Mucosa of stomach (tissue), 1 donor: ENCODE measurements at regions not wholly inside any gene's neighbourhood (a gene's known extent, or its start where the extent isn't known, plus 50 kb on each side); places are given as distances from the start of the nearest gene placed in this dataset.

Experiments
- H3K27me3 ChIP-seq: one replicate; pipeline ENCODE4 v1.7.0; 2013; ENCODE audit warnings: mild to moderate bottlenecking, low read length; ENCODE audit not compliant: control insufficient read depth, insufficient read depth
- H3K36me3 ChIP-seq: one replicate; pipeline ENCODE4 v1.7.0; 2013; ENCODE audit warnings: low read length; ENCODE audit not compliant: control insufficient read depth, insufficient read depth
- H3K4me1 ChIP-seq: one replicate; pipeline ENCODE4 v1.7.0; 2013; ENCODE audit warnings: mild to moderate bottlenecking, low read length; ENCODE audit not compliant: control insufficient read depth, insufficient read depth
- H3K4me3 ChIP-seq: one replicate; pipeline ENCODE4 v1.7.0; 2013; ENCODE audit warnings: low read length
- H3K9ac ChIP-seq: one replicate; pipeline ENCODE4 v1.7.0; 2013; ENCODE audit warnings: mild to moderate bottlenecking, low read length, moderate library complexity
- H3K9me3 ChIP-seq: one replicate; pipeline ENCODE4 v1.7.0; 2013; ENCODE audit warnings: mild to moderate bottlenecking, low read length, moderate library complexity; ENCODE audit not compliant: control insufficient read depth
- donor health status: Pancreatic carcinoma.

DNA sequence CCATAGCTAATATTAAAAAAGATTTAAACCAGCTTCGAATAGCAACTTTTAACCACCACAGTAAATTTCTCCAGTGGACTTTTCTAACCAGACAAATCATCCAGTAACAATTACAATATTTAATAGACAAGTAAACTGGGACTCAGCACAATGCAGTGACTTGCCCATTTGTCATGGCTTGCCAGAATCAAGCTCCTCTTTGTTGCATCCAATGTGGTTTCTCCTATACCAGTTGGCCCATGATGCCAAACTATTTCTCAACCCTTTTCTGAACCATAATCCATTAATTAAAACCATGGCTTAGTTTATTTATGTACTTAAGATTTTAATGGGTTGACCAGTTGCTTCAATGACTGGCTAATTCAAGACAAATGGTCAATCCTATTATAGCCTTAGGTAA is 64.4 kb downstream of the DIO2 start:
- Histone ChIP-seq H3K4me1 (no peaks in the 10 kb centered on the region), H3K9ac (no peak overlapping the region), H3K4me3 (no peak overlapping the region), H3K36me3 (no peaks in the 10 kb centered on the region), H3K27me3 (no peaks in the 10 kb centered on the region), H3K9me3 (no peaks in the 10 kb centered on the region)

- Histone ChIP-seq H3K4me1 (no peaks in the 10 kb centered on the region), H3K27me3 (no peaks in the 10 kb centered on the region), H3K36me3 (no peaks in the 10 kb centered on the region), H3K4me3 (no peak overlapping the region), H3K9ac (no peak overlapping the region), H3K9me3 (no peaks in the 10 kb centered on the region)
Measured at GRCh38 chr14:80136358-80136757, 74.9 kb downstream of the DIO2 start.

GRCh38 chr14:80135305-80136088 is 75.8 kb downstream of the DIO2 start:
- Histone ChIP-seq H3K4me1 (no peaks in the 10 kb centered on the region), H3K9me3 (no peaks in the 10 kb centered on the region), H3K27me3 (no peaks in the 10 kb centered on the region)

GRCh38 chr14:80134321-80134720 is 77.0 kb downstream of the DIO2 start:
- H3K9ac ChIP-seq, result no peak overlapping the region
- H3K27me3 ChIP-seq, result no peaks in the 10 kb centered on the region
- H3K9me3 ChIP-seq, result no peaks in the 10 kb centered on the region
- no peaks in the 10 kb centered on the region for H3K36me3 ChIP-seq
- no peak overlapping the region for H3K4me3 ChIP-seq
- H3K4me1 ChIP-seq, result no peaks in the 10 kb centered on the region

More at GRCh38 chr14:80135305-80136088, 75.8 kb downstream of the DIO2 start:
- no peak overlapping the region for H3K4me3 ChIP-seq
- H3K36me3 ChIP-seq, result no peaks in the 10 kb centered on the region
- H3K9ac ChIP-seq, result no peak overlapping the region

GRCh38 chr14:80133457-80133856 is 77.8 kb downstream of the DIO2 start:
- H3K4me1 ChIP-seq, result no peaks in the 10 kb centered on the region
- H3K9me3 ChIP-seq, result no peaks in the 10 kb centered on the region

GRCh38 chr14:80127466-80127865 is 83.8 kb downstream of the DIO2 start:
- no peak overlapping the region for H3K4me3 ChIP-seq
- H3K4me1 ChIP-seq, result no peaks in the 10 kb centered on the region
- no peaks in the 10 kb centered on the region for H3K9me3 ChIP-seq
- no peaks in the 10 kb centered on the region for H3K36me3 ChIP-seq
- H3K9ac ChIP-seq, result no peak overlapping the region
- H3K27me3 ChIP-seq, result no peaks in the 10 kb centered on the region

More at GRCh38 chr14:80133457-80133856, 77.8 kb downstream of the DIO2 start:
- Histone ChIP-seq H3K4me3 (no peak overlapping the region), H3K9ac (no peak overlapping the region), H3K36me3 (no peaks in the 10 kb centered on the region), H3K27me3 (no peaks in the 10 kb centered on the region)

GRCh38 chr14:80124794-80125193 is 86.5 kb downstream of the DIO2 start:
- Histone ChIP-seq H3K9me3 (no peaks in the 10 kb centered on the region), H3K4me1 (no peaks in the 10 kb centered on the region), H3K9ac (no peak overlapping the region), H3K4me3 (no peak overlapping the region), H3K27me3 (no peaks in the 10 kb centered on the region), H3K36me3 (no peaks in the 10 kb centered on the region)

- Histone ChIP-seq H3K4me3 (no peak overlapping the region), H3K36me3 (no peaks in the 10 kb centered on the region), H3K27me3 (no peaks in the 10 kb centered on the region), H3K9ac (no peak overlapping the region), H3K9me3 (no peaks in the 10 kb centered on the region), H3K4me1 (no peaks in the 10 kb centered on the region)
Measured at GRCh38 chr14:80117876-80118275, 93.4 kb downstream of the DIO2 start.

DNA sequence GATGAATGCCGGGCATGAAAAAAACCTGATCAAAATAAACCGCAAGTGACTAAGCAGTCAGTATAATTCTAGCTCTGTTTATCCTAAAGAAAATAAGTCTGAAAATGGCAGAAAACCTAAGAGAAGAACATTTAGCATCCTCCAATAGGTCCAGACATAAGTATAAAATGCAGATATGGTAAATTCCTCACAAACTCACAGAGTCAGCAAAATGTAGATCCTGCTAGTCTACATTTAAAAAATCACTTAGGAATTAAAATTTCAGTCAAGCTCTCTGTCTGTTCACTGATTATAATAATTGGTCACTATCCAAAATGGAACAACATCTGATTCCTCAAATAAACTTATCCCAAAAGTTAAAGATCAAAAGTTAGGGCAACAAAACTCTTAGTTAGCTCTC is 95.1 kb downstream of the DIO2 start:
- Histone ChIP-seq H3K27me3 (no peaks in the 10 kb centered on the region), H3K4me1 (no peaks in the 10 kb centered on the region), H3K9me3 (no peaks in the 10 kb centered on the region), H3K36me3 (no peaks in the 10 kb centered on the region), H3K9ac (no peak overlapping the region), H3K4me3 (no peak overlapping the region)

GRCh38 chr14:80110721-80111120 is 100.6 kb downstream of the DIO2 start:
- Histone ChIP-seq H3K4me3 (no peak overlapping the region), H3K4me1 (no peaks in the 10 kb centered on the region), H3K36me3 (no peaks in the 10 kb centered on the region), H3K9me3 (no peaks in the 10 kb centered on the region), H3K9ac (no peak overlapping the region), H3K27me3 (no peaks in the 10 kb centered on the region)

DNA sequence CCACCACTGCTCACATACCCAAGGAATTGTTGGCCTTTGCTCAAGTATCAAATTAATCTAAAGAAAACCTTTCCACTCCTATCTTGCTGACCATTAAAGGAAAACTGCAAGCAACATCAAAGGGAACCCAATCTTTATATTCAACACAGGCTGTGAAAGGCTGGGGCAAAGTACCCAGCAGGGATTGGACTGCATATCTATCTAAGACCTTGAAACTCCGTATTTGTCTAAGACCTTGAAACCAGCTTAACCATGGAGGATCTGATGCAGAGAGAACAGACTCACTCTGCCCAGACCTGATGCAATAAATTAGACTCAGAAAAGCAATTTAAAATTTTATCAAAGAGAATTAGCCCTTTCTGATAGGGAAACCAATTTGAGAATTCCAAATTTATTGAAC is 102.2 kb downstream of the DIO2 start:
- no peaks in the 10 kb centered on the region for H3K4me1 ChIP-seq
- H3K9me3 ChIP-seq, result no peaks in the 10 kb centered on the region
- no peaks in the 10 kb centered on the region for H3K36me3 ChIP-seq
- no peak overlapping the region for H3K9ac ChIP-seq
- H3K27me3 ChIP-seq, result no peaks in the 10 kb centered on the region
- no peak overlapping the region for H3K4me3 ChIP-seq

DNA sequence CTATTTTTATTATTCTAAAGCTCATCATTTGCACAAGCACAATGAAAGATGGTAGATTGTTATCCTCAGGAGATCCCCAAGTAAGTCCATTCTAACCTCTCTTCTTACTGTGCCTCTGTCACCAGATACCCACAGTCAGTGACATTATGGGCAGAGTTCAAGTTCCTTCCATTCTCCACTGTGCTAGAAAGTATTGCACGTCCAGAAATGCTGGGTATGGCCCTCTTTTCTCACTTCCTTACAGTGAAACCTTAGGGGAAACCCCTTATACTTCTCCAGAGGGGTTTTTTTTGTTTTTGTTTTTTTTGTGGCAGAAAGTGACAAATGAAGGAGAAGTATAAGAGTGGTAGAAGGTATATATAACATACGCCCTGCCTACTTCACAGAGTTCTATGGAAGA is 102.9 kb downstream of the DIO2 start:
- Histone ChIP-seq H3K4me3 (no peak overlapping the region), H3K27me3 (no peaks in the 10 kb centered on the region), H3K9ac (no peak overlapping the region), H3K36me3 (no peaks in the 10 kb centered on the region), H3K4me1 (no peaks in the 10 kb centered on the region), H3K9me3 (no peaks in the 10 kb centered on the region)
